Astrocyte of the cerebellum (primary cell): ENCODE measurements at regions not wholly inside any gene's neighbourhood (a gene's known extent, or its start where the extent isn't known, plus 50 kb on each side); places are given as distances from the start of the nearest gene placed in this dataset.

ENCODE experiments used
- DNase-seq: peaks from one replicate; pipeline ENCODE4 v3.0.0-alpha.2; 2011; ENCODE audit warnings: low read depth
- H3K4me3 ChIP-seq: 2 replicates; pipeline ENCODE4 v1.5.1; 2011; ENCODE audit warnings: mild to moderate bottlenecking, low read depth, low read length, moderate library complexity
- in situ Hi-C: cut with HindIII; loops from 2 replicates; pipeline ENCODE4 v1.10.0; 2017; ENCODE audit warnings: low sequenced_read_pairs
- TF ChIP-seq, protein P1 (sequence below): IDR thresholded peaks from 2 replicates; pipeline ENCODE4 v1.5.1; 2012; ENCODE audit warnings: low read length, low read depth, moderate library complexity, mild to moderate bottlenecking; ENCODE audit errors: missing control alignments

DNA sequence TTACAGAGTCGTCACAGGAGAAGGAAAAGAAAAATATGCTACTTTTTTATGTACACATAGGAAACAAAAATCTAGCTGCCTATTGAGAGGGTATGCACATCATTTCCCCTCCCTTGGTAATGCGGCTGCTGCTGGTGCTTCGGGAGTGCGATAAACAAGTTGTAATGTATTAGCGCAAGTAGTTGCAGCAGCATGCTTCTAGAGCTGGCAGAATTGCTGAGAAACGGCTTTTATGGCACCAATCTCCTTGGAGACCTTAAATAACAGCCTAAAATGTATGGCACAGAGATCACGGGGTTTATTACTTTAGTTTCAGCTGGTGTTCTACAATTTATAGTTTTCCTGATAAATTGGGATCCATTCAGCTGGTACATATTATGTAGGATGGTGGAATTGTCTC is 447.6 kb upstream of the TMPO start:
- TF ChIP-seq, protein P1, sequence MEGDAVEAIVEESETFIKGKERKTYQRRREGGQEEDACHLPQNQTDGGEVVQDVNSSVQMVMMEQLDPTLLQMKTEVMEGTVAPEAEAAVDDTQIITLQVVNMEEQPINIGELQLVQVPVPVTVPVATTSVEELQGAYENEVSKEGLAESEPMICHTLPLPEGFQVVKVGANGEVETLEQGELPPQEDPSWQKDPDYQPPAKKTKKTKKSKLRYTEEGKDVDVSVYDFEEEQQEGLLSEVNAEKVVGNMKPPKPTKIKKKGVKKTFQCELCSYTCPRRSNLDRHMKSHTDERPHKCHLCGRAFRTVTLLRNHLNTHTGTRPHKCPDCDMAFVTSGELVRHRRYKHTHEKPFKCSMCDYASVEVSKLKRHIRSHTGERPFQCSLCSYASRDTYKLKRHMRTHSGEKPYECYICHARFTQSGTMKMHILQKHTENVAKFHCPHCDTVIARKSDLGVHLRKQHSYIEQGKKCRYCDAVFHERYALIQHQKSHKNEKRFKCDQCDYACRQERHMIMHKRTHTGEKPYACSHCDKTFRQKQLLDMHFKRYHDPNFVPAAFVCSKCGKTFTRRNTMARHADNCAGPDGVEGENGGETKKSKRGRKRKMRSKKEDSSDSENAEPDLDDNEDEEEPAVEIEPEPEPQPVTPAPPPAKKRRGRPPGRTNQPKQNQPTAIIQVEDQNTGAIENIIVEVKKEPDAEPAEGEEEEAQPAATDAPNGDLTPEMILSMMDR: no peak
- no peak for DNase-seq
- H3K4me3 ChIP-seq: no peak overlapping the region
- in situ Hi-C loops: no loop called here

DNA sequence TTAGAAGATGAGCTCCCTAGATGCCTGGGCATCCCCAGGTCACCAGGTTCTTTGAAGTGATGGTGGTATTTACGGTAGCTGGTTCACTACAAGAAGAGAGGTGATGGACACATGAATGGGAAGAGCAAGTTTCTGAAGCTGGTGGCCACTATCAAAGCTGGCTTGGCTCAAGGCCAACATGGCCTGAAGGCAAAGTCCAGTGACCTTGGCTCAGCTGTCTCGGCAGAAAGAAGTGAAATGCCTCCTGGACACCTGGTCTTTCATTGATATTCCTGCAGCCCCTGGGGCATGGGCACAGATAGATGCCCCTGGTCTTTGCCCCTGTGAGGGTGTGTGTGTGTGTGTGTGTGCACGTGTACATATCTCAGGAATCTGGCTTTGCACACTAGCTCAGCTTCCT is 441.8 kb upstream of the TMPO start:
- H3K4me3 ChIP-seq: no peak overlapping the region
- DNase-seq: no peak
- in situ Hi-C loops: no loop called here
- TF ChIP-seq, protein P1: no peak

DNA sequence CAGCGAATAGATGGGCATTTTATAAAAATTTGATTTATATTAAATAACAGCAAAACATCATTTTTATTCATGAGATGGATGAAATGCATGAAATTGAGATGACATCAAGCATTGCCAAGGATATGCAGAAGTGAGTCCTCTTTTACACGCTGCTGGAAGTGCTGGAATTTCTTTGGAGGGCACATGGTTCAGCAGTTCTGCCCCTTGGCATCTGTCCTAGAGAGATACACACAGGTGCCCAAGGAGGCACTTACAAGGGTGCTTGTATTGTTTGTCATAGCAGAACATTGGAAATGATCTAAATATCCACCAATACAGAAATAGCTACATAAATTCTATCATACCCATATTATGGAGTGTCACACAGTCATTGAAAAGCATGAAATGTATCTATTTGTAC is 441.1 kb upstream of the TMPO start:
- in situ Hi-C loops: no loop called here
- no peak overlapping the region for H3K4me3 ChIP-seq
- DNase-seq: no peak
- TF ChIP-seq, protein P1: no peak

DNA sequence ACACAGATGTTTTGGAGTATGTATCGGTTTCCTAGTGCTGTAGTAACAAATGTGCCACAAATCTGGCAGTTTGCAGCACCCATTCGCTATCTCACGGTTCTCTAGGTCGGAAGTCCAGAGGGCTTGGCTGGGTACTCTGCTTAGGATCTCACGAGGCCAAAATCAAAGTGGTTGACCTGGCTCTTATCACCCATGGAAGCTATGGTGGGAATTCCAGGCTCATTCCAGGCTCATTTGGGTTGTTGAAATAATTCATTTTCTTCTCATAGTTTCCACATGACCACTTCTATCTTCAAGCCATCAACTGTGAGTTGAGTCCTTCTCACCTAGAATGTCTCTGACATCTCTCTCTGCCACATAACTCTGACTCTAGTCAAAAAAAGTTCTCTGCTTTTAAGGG is 431.0 kb upstream of the TMPO start:
- no peak for DNase-seq
- in situ Hi-C loops: no loop called here
- no peak overlapping the region for H3K4me3 ChIP-seq
- TF ChIP-seq, protein P1: no peak

DNA sequence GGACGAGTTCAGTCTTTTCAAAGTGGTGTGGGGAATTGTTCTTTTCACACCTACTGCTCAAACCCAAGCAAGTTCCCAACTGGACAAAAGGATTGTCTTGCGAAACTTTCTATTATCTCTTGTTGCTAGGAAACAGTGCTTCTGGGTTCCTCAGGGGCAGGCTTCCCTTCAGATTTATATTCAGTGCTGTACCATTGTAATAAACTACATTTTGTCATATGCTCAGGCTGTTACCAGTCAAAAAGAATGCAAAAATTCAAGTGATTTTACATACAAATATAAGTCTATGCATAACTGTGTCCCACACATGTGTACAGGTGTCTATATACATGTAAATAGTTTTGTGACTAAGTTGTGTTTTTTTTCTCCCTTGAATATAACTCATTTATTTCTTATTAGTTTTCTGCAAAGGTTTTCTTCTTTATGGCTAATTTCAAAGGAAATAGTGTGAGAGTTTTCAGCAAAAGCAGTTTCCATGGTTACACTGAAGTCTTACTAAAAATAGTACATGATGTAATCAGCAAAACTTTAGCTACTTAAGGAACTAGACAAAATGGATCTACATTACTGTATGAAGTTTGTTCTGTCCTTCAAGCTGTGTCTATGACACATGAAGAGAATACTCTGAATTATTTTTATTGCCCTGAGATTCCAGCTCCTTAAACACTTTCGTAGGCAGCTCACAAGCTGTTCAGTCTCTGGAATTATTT is 430.2 kb upstream of the TMPO start:
- no peak overlapping the region for H3K4me3 ChIP-seq
- no peak for DNase-seq
- in situ Hi-C loops: no loop called here
- TF ChIP-seq, protein P1: no peak

DNA sequence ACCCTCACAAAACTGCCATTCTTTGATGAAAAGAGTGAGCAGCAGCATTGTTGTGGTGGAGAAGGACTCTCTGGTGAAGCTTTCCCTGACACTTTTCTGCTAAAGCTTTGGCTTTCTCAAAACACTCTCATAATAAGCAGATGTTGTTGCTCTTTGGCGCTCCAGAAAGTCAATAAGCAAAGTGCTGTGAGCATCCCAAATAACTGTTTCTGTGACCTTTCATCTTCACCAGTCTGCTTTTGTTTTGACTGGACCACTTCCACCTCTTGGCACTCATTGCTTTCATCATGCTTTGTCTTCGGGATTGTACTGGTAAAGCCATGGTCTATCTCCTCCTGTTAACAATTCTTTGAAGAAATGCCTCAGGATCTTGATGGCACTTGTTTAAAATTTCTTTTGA is 424.7 kb upstream of the TMPO start:
- TF ChIP-seq, protein P1: no peak
- in situ Hi-C loops: no loop called here
- H3K4me3 ChIP-seq: no peak overlapping the region
- DNase-seq: no peak

DNA sequence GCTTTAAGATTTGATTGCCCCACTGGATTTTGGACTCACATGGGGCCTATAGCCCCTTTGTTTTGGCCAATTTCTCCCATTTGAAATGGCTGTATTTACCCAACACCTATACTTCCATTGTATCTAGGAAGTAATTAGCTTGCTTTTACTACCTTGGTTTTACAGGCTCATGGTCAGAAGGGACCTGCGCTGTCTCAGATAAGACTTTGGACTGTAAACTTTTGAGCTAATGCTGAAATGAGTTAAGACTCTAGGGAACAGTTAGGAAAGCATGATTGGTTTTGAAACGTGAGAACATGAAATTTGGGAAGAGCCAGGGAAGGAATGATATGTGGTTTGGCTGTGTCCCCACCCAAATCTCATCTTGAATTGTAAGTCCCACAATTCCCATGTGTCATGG is 419.0 kb upstream of the TMPO start:
- TF ChIP-seq, protein P1: no peak
- no peak overlapping the region for H3K4me3 ChIP-seq
- in situ Hi-C loops: no loop called here

More for the DNA sequence above, 419.0 kb upstream of the TMPO start:
- no peak for DNase-seq
